ENCODE measurements at regions not wholly inside any gene's neighbourhood (a gene's known extent, or its start where the extent isn't known, plus 50 kb on each side); places are given as distances from the start of the nearest gene placed in this dataset.
"Not testable (repeated sequence)": the region's sequence is repeated elsewhere in the genome, so short reads cannot be mapped to it uniquely, and the experiment has no call there.

DNA sequence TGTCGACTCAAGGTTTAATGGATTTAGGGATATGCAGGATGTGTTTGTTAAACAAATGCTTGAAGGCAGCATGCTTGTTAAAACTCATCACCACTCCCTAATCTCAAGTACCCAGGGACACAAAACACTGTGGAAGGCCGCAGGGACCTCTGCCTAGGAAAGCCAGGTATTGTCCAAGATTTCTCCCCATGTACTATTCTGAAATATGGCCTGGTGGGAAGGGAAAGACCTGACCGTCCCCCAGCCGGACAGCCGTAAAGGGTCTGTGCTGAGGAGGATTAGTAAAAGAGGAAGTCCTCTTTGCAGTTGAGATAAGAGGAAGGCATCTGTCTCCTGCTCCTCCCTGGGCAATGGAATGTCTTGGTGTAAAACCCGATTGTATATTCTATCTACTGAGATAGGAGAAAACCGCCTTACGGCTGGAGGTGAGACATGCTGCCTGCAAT lies 85.3 kb upstream of the ZNF322 start:
- TF ChIP-seq POLR2A (IDR thresholded peaks at IDR 0.05; ENCODE audit: extremely low read depth, insufficient read length): not testable (repeated sequence)
- TF ChIP-seq, protein P1, sequence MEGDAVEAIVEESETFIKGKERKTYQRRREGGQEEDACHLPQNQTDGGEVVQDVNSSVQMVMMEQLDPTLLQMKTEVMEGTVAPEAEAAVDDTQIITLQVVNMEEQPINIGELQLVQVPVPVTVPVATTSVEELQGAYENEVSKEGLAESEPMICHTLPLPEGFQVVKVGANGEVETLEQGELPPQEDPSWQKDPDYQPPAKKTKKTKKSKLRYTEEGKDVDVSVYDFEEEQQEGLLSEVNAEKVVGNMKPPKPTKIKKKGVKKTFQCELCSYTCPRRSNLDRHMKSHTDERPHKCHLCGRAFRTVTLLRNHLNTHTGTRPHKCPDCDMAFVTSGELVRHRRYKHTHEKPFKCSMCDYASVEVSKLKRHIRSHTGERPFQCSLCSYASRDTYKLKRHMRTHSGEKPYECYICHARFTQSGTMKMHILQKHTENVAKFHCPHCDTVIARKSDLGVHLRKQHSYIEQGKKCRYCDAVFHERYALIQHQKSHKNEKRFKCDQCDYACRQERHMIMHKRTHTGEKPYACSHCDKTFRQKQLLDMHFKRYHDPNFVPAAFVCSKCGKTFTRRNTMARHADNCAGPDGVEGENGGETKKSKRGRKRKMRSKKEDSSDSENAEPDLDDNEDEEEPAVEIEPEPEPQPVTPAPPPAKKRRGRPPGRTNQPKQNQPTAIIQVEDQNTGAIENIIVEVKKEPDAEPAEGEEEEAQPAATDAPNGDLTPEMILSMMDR (IDR thresholded peaks at IDR 0.05; ENCODE audit: low read depth, low read length): not testable (repeated sequence)
- TF ChIP-seq, protein P2, sequence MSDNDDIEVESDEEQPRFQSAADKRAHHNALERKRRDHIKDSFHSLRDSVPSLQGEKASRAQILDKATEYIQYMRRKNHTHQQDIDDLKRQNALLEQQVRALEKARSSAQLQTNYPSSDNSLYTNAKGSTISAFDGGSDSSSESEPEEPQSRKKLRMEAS (IDR thresholded peaks at IDR 0.05; ENCODE audit: low read depth, low read length): not testable (repeated sequence)

All from NB4 (cell line).